Frontal cortex (tissue), 3 donors: ENCODE measurements at regions not wholly inside any gene's neighbourhood (a gene's known extent, or its start where the extent isn't known, plus 50 kb on each side); places are given as distances from the start of the nearest gene placed in this dataset.

ENCODE experiments used
- DNase-seq, 2 donors: peaks; one replicate each; pipeline ENCODE4 v3.0.0; 2012; ENCODE audit warnings: low spot score in 2 of 2
- FAIRE-seq: peaks from 2 replicates; lab custom pipeline; 2012; peaks lifted over from hg19 to GRCh38; lab: Jason Lieb, UNC
- donor health status: control.
- donor health status: control.
- donor health status: control.

DNA sequence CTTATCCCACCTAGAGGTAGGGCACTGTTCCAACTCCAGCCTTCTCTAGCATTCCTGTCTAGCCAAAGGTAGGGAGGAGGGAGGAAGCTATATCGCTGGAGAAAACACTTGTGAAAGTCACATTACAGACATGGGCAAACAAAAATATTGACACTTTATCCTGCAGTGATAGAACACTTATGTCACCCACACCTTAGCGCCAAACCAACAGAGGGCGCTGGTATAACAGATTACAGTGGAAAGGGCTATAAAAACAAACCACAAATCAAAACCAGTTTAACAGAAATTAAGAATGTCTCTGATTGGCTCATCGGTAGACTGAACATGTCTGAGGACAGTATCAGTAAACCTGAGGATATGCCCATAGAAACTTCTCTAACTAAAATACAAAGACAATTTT lies 451.3 kb downstream of the TLL1 start:
- DNase-seq (no peak), FAIRE-seq (no peak)

DNA sequence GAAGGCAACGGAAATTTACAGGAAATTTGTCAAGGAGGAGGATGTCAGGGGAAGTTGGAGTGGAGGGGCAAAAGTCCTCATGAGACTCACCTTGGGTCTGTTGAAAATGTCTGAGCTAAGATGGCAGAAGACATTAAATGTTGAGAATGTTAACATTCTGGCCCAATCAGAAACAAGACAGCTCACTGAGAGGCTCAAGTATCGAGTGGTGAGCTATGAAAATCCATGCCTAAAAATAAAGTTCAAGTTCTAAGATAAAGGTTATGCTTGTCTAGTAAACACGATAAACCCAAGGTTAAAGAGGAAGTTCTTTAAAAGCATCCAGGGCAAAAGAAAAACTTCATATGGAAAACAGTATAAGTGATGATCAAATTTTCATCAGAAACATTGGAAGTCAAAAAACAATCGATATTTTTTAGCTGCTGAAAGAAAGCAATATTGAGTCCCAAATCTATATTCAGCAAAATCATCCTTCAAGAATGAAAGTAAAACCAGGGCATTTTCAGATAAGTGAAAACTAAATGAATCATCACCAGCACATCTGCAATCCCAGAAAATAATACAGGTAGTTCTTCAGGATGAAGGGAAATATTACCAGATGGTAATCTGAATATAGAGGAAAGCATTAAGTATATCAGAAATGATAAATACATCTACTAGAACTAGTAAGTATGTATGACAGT lies 462.4 kb downstream of the TLL1 start:
- no peak for DNase-seq
- FAIRE-seq = no peak

DNA sequence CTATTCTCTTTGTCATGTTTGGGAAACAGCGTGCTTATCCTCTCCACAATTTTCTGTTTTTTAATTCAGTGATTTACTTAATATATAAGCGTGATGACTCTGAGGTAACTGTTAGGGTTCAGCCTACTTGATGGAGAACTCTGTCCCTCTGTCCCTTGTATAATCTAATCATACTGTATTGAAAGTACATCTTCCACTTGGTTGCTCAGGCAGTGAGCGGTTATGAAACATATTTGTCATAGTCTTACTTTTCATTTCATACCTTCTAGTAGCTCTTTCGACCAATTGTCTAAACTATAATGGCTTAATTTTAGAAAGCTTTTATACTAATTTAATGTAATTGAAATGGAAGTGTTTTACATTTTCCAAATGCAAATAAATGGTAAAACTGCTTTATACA lies 469.0 kb downstream of the TLL1 start:
- FAIRE-seq (no peak), DNase-seq (no peak)

DNA sequence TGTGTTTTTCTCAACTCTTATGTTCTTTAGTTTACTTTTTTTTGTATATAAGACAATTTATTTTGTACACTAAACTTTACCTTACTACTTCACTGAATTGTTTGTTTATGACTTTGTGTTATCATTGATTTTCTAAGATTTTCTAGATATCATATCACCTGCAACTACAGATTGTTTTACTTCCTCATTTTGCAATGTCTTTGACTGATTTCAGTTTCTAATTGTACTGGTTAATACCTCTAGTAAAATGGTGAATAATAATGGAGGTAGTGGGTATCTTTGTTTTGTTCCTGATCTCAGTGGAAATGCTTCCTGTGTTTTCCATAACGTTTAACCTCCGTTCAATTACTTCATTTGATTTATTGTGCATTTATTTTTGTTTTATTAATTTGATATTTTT lies 490.2 kb downstream of the TLL1 start:
- no peak for DNase-seq
- FAIRE-seq = no peak

DNA sequence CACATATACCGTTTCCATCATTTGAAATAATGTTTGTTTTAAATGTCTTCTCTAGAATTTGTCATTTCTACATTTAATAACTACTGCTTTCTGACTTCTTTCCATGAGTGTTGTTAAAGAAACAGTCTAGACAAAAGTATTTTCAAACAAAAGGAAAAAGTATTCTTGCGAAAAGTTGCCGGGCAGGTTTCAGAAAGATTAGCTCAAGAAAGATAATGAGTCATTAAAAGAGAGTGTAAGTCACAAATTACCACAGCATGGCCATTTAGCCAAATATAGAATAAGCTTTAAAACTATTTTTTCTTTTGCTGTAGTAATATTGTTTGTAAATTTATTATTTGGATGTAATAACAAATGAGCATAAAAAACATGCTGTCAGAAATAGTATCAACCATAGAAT lies 493.0 kb downstream of the TLL1 start:
- no peak for FAIRE-seq
- DNase-seq = no peak

DNA sequence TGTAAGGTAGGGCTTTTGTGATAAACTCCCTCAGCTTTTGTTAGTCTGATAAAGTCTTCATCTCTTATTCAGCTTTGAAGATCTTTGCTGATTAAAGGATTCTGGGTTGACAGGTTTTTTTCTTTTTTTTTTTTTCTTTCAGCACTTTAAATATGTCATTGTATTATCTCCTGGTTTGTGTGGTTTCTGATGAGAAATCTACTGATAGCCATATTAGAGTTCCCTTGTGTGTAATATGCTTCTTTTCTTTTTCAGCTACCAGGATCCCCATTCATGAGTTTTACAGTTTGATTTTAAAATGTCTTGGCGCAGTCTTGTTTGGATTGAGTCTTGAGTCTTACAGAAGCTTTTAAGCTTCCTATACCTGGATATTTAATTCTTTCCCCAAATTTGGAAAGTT lies 504.5 kb downstream of the TLL1 start:
- FAIRE-seq = no peak

DNA sequence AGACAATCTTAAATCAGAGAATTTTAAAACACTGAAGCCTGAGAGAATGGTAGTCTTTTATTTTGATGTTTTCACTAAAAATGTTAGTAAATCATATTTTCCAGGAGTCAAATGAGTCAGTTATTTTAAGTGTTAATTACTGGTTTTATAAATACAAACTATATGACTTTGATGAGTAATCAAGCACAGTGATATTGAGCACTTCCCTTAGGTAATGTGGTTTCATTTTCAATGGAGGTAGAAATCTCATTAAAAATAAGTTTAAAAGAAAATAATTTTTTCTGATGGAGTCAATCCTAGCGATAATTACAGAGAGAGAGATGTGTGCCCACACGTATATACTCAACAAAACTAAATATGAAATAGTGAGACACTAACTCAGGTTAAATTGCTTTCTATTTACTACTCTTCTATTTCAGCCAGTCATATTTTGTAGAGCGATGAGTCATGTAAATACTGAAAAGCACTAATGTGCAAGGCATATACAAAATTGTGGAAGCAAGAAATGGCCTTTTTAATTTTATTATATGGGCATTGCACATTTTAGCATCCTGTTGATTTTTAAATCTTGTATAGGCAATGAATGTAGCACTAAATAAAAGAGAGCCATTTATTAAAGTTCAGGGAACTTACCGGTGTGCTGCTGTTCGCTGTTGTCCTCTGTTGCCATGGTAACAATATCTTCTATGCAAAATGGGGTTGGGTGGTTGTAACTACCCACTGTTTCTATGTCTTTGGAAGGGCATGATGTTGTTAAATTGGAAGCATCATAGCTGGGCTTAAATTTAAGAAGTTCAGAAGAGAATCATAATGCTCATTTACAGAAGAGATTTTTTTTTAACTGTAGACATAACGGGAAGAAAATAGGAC lies 513.7 kb downstream of the TLL1 start:
- no peak for FAIRE-seq
- DNase-seq = no peak

More for the DNA sequence above, 504.5 kb downstream of the TLL1 start:
- DNase-seq = no peak

DNA sequence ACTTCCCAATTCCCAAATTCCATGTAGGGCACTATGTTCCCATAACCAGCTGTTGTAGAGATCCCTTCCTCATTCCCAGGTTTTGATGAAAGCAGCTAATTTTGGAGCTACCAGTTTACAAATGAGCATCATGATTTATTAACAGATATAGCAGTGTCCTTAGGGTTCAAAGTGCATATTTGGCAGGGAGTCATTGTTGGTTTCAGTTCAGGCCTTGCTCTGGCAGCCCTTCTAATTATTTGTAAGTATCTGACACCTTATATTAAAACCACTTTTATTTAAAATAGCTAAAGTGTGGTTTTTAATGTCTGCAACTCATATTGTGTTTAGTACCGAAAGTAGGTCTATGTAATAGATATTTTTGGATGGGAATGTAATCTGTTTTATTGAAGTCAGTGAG lies 518.5 kb downstream of the TLL1 start:
- no peak for DNase-seq
- no peak for FAIRE-seq

DNA sequence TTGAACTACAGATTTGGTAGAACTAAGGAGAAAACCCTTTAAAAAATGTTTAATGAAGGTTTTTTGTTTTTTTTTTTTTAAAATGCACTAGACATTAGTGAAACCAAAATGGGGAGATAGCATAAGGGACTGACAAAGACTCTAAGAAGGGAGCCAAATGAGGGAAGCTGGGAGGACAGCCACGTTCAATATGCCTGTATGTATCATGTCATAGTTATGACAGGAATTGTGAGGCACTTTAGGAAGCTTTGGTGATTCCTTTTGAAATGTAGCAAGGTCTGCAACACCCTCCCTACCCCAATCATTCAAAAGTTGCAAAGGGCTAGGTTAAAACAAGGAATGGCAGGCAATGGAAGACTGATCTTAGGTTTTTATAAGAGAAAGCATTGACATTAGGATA lies 526.0 kb downstream of the TLL1 start:
- FAIRE-seq = no peak
- no peak for DNase-seq

DNA sequence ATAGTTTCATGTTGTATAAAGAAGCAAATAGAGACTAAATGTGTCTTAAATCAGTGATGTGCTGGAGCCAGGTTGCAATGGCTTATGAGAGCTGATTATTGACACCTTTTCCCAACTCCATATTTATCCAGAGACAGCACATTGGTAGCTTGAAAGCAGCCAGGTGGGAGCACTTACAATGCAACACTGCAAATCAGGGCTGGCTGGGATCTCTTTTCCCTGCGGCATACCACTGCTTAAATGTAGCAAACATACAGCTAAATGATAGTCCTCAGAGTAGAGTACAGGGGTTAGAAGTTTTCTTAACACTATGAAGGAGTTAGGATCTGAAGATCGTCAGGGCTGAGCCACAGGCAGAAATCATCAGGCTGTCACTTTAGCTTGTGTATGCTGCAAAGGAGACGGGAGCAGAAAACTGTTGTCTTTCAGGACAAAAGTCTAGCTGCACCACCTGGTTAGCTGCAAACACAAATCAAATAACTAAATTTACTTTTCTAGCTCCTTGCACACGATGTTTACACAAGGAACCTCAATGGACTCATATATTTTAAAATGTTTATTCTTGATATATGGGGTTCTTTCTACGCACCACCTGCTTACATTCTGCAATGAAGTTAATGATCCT lies 527.3 kb downstream of the TLL1 start:
- no peak for FAIRE-seq
- DNase-seq = no peak

DNA sequence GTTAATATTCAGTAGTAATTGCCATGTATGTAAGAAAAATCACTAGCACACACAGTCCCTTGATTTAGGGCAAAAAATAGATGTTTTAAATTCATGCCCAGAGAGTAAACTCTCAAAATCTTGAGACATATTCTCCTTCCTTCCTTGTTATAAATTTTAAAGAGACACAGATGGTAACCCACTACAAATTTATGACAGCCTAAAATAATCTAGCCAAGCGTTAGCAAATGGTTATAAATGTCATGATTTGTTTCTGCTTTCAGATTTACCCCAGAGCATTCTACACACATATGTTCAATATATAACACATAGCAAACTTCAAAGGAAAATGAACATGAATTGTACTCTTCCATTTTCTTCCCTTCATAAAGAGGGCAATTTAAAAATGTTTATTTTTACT lies 540.3 kb downstream of the TLL1 start:
- FAIRE-seq (no peak), DNase-seq (no peak)

DNA sequence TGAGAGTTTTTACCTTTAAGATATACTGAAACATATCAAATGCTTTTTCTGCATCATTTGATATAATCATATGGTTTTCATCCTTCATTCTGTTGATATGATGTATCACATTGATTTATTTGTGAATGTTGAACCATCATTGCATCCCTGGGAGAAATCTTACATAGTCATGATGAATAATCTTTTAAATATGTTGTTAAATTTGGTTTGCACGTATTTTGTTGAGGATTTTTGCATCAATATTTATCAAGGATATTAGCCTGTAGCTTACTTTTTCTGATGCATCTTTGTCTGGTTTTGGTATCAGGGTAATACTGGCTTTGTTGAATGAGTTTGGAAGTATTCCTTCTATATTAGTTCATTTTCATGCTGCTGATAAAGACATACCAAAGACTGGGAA lies 541.4 kb downstream of the TLL1 start:
- no peak for DNase-seq
- no peak for FAIRE-seq

DNA sequence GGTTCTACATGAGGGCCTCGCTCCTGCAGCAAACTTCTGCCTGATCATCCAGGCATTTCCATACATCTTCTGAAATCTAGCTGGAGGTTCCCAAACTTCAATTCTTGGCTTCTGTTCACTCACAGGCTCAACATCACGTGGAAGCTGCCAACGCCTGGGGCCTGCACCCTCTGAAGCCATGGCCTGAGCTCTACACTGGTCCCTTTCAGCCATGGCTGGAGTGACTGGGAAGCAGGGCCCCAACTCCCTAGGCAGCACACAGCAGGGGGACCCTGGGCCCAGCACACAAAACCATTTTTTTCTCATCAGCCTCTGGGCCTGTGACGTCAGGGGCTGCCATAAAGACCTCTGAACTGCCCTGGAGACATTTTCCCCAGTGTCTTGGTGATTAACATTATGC lies 542.7 kb downstream of the TLL1 start:
- FAIRE-seq = no peak
- DNase-seq = no peak

DNA sequence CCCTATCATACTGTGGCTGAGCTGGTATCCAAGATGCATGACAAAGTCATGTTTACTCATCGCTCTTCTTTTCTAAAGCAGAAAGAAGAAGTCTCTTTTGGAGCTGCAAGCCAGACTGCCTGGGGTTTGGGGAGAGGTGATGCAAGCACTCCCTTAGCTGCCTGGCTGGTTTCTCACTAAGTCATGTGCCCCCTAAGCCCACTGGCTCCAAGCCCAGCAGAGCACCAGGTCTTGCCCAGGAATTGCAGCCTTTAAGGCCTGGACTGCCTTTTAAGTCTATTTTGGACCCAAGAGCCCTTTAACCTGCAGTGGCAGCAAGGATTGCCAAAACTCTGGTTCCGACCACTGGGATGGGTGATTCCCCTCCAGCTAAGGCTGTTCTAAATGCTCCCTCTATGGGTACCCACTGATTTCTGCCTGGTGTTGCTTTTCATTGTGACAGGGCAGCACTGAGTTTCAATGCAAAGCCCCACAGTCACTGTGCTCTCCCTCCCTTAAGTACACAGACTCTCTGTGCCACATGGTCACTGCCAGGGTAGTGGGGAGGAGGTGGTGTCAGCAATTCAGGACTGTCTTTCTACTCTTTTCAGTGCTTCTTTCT lies 548.6 kb downstream of the TLL1 start:
- no peak for FAIRE-seq
- DNase-seq = no peak

DNA sequence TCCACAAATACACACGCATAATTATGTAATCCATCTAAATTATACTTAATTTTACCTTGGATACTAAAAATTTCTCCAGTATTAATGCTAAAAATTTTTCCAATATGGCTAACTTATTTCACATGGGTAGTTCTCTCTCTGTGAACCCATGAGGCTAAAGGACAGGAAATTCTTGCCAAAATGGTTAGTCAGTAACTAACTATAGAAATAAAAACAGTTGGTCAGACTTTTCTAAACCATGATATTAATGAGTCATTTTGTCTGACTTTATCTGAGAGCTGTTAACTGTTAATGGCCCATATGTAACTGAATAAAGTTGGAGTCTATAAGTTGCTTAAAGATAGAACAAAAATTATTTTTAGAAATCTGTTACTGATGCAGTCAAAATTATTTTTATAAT lies 549.4 kb downstream of the TLL1 start:
- DNase-seq = no peak
- FAIRE-seq = no peak

DNA sequence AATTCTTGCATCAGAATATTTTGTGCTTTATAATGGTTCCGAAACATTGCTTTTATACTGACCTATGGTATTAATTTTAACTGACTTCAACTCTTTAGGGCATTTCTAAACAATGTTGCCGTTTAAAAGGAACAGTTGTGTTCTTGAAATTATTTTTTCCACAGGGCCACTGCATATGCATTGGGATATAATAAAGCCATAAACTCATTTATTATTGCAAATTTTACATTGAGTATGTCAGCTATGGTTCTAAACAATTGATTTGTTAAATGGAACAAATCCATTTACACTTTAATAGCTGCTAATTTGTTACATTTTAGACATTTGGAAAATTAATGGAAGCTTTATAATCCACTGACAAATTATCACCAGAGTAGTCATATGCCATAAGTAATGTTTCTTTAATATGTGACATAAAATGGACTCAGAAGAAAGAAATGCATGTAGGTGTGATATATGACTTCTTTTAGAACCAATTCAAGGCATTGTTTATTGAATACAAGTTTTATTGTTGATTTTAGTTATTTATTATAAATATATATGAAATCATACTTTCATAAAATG lies 553.3 kb downstream of the TLL1 start:
- no peak for FAIRE-seq

DNA sequence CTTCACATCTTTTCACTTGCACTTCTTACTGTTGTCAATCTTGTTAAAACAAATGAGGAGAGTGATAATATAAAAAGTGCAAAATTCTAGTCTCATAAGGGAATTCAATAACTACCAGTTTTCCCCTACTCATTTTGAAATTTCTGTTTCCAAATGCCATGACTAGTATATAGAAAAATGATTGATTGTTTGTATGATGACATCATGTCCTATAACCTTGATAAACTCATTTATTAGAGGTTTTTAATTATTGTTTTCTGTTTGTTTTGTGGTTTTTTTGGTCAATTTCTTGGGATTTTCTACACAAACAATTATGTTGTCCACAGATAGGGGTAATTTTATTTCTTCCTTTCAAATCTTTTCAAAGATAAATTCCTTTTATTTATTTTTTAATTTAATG lies 559.1 kb downstream of the TLL1 start:
- FAIRE-seq (no peak), DNase-seq (no peak)

More for the DNA sequence above, 553.3 kb downstream of the TLL1 start:
- DNase-seq = no peak

DNA sequence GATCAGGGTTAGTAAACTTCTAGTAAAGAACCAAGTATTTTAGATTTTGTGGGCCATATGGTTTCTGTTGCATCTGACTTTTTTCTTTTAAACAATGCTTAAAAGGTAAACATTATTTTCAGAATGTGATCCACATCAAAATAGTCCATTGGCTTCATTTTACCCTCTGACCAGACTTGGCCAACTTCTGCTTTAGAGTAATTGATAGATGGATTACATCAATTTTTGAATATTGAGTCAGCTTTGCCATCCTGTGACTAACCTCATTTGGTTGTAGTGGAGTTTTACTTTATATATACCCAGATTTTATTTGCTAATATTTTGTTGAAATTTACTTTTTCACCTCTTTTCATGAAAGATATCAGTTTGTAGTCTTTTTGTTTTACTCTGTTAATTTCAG lies 559.8 kb downstream of the TLL1 start:
- FAIRE-seq (no peak), DNase-seq (no peak)

DNA sequence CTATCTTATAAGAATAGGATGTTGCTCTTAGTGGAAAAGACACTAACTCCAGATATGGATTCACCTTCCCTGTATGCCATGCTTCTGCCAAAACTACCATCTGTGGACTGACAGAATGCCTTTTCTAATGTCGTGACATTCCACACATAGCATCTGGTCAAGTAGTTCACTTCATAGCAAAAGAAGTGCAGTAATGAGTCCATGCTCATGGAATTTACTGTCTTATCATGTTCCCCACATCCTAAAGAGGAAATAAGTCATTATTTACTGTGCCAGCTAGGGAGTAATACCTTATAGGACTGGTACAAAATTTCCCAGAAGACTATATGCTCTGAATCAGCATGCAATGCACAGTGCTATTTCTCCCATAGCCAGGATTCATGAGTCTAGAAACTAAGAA lies 562.4 kb downstream of the TLL1 start:
- DNase-seq (no peak), FAIRE-seq (no peak)

DNA sequence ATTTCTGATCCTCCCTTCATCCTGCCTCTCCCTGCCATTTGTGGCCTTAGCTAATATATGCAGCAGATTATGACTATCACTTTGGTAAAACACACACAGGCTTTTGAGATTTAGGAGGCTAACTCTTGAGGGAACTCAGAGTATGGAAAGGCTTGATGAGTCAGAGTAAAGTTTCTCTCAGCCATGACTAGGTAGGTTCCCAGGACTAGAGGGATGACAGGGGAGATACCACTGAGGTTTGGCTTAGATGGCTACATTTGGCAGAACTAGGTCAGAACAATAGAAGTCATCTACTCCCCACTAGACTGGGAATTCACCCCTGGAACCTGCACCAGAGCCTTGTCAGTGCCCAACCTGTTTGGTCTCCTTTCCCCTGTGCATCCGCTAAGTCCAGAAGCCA lies 585.7 kb downstream of the TLL1 start:
- FAIRE-seq (no peak), DNase-seq (no peak)
